ENCODE measurements at regions not wholly inside any gene's neighbourhood (a gene's known extent, or its start where the extent isn't known, plus 50 kb on each side); places are given as distances from the start of the nearest gene placed in this dataset.

DNA sequence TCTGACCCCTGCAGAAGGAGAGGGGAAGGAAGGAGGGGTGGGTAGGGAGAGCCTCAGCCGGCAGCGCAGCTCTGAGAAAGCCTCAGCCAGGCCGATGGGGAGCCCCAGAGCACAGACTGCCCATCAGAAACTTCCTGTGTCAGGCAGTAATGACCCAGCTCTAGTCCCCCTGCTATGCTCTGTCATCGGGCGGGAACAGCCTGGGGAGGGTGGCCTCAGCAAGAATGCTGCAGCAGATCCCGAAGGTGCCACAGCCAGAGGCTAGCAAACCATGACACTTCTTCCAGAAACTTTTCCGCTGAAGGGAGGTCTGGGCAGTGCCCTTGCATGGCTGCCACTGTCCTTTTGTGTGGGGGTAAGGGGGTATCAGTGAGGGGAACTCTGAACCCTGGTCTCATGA, 279.0 kb downstream of the BCOR start:
- Histone ChIP-seq H2AFZ (ENCODE audit: low read length) (no peak overlapping the region), H3K9ac (ENCODE audit: low read length) (no peak overlapping the region), H3K4me1 (ENCODE audit: insufficient read depth, low read length) (peaks cover 30% of the 10 kb centered on the region), H3K36me3 (ENCODE audit: low read depth, low read length) (no peaks in the 10 kb centered on the region), H3K4me3 (ENCODE audit: low read length) (no peak overlapping the region), H3K27me3 (ENCODE audit: low read length) (no peaks in the 10 kb centered on the region), H3F3A (ENCODE audit: low read length, unreplicated experiment) (no peaks in the 10 kb centered on the region), H4K20me1 (ENCODE audit: low read length) (no peaks in the 10 kb centered on the region), H3K9me2 (replicated peaks; ENCODE audit: low read length) (no peaks in the 10 kb centered on the region), H3K4me2 (ENCODE audit: low read length) (no peak overlapping the region), H3K9me3 (ENCODE audit: low read length) (no peaks in the 10 kb centered on the region), H3K27ac (ENCODE audit: low read length) (no peak overlapping the region), H3K79me2 (ENCODE audit: low read length) (no peaks in the 10 kb centered on the region)
- CTCF ChIA-PET = no interaction called here
- intact Hi-C loops (cut with micrococcal nuclease) = loop anchor here (10.0 kb wide), 3 partner anchors 136 to 446 kb away; no protein-coding TSS in a partner anchor
- no peak for ATAC-seq
- no peak for TF ChIP-seq EZH2phosphoT487 (IDR thresholded peaks at IDR 0.05; ENCODE audit: borderline replicate concordance, low read length)
- TF ChIP-seq, protein P1, sequence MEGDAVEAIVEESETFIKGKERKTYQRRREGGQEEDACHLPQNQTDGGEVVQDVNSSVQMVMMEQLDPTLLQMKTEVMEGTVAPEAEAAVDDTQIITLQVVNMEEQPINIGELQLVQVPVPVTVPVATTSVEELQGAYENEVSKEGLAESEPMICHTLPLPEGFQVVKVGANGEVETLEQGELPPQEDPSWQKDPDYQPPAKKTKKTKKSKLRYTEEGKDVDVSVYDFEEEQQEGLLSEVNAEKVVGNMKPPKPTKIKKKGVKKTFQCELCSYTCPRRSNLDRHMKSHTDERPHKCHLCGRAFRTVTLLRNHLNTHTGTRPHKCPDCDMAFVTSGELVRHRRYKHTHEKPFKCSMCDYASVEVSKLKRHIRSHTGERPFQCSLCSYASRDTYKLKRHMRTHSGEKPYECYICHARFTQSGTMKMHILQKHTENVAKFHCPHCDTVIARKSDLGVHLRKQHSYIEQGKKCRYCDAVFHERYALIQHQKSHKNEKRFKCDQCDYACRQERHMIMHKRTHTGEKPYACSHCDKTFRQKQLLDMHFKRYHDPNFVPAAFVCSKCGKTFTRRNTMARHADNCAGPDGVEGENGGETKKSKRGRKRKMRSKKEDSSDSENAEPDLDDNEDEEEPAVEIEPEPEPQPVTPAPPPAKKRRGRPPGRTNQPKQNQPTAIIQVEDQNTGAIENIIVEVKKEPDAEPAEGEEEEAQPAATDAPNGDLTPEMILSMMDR (conservative IDR thresholded peaks at IDR 0.05; ENCODE audit: low read depth, low read length) = no peak
- no peak for TF ChIP-seq EZH2 (IDR thresholded peaks at IDR 0.05; ENCODE audit: low read length, unreplicated experiment)
- no peak for DNase-seq
- POLR2A ChIA-PET (ENCODE audit: unreplicated experiment) = no interaction called here
- BruUV-seq (replicated peaks) = no TSS peak

DNA sequence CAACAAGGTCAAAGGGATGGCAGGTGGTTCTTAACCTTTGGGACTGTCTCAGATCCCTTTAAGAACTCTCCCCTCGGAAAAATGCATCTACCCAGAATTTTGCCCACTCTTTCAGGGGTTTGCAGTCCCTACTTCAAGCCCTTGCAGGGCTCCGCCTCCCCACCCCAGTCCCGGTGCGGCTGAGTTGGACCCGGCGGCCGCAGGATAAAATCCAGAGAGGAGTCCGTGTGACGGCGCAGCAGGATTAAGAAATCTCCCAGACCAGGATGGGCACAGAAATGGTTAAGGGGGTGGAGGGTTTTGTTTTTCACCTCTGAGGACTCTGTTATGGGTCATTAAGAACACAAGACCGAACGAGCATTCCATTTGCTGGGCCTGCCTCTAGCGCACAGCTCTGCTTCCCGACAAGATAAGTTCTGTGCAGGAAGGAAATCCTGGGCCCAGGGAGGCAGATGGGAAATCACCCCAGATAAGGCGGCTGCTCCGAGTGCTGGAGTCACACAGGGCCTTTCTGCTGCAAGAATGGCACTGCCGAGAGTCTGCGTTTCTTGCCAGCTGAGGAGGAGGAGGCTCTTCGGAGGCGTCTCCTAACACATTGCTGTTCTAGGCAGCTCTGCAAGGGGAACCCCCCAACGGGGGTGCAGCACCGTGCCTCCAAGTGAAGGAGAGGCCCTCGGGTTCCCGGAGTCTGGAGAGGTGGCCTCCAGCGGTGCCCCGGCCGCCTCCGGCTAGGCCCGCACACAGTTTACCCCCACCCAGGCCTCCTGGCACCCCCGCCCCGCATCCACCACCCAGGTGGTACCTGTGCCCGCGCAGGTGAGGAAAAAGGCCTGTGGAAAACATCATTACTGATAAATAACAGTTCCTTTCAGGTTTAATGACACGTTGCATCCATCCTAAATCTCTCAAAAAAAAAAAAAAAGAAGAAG, 277.6 kb downstream of the BCOR start:
- intact Hi-C loops (cut with micrococcal nuclease) = loop anchor here (10.0 kb wide), 3 partner anchors 135 to 445 kb away; no protein-coding TSS in a partner anchor
- H4K20me1 ChIP-seq (ENCODE audit: low read length) = no peaks in the 10 kb centered on the region
- no peak for DNase-seq
- H3K36me3 ChIP-seq (ENCODE audit: low read depth, low read length) = no peaks in the 10 kb centered on the region
- no peak overlapping the region for H3K27ac ChIP-seq (ENCODE audit: low read length)
- ATAC-seq = no peak
- POLR2A ChIA-PET (ENCODE audit: unreplicated experiment) = no interaction called here
- no peaks in the 10 kb centered on the region for H3K27me3 ChIP-seq (ENCODE audit: low read length)
- H3K9me3 ChIP-seq (ENCODE audit: low read length) = no peaks in the 10 kb centered on the region
- H3K9me2 ChIP-seq (replicated peaks; ENCODE audit: low read length) = no peaks in the 10 kb centered on the region
- BruUV-seq (replicated peaks) = no TSS peak
- H3K9ac ChIP-seq (ENCODE audit: low read length) = no peak overlapping the region
- CTCF ChIA-PET = no interaction called here
- TF ChIP-seq EZH2 (IDR thresholded peaks at IDR 0.05; ENCODE audit: low read length, unreplicated experiment) = no peak
- no peak for TF ChIP-seq EZH2phosphoT487 (IDR thresholded peaks at IDR 0.05; ENCODE audit: borderline replicate concordance, low read length)
- TF ChIP-seq, protein P1 (conservative IDR thresholded peaks at IDR 0.05; ENCODE audit: low read depth, low read length) = no peak
- peak overlapping the region; percentile 59; the same call in 1 of the 2 replicates for H3K4me3 ChIP-seq (ENCODE audit: low read length)
- H3K79me2 ChIP-seq (ENCODE audit: low read length) = no peaks in the 10 kb centered on the region
- H3K4me1 ChIP-seq (ENCODE audit: insufficient read depth, low read length) = peaks cover 22% of the 10 kb centered on the region
- H3K4me2 ChIP-seq (ENCODE audit: low read length) = peak overlapping the region; percentile 71
- no peaks in the 10 kb centered on the region for H3F3A ChIP-seq (ENCODE audit: low read length, unreplicated experiment)
- H2AFZ ChIP-seq (ENCODE audit: low read length) = no peak overlapping the region
